ENCODE measurements at regions not wholly inside any gene's neighbourhood (a gene's known extent, or its start where the extent isn't known, plus 50 kb on each side); places are given as distances from the start of the nearest gene placed in this dataset.

GRCh38 chr15:95368755-95369601 is 961.5 kb upstream of the NR2F2 start:
- DNase-seq (ENCODE audit: low read depth in 2 of 2) = no peak

- no peak for DNase-seq (ENCODE audit: low read depth in 2 of 2)
Measured at GRCh38 chr15:95370291-95370690, 960.2 kb upstream of the NR2F2 start.

- no peak for DNase-seq (ENCODE audit: low read depth in 2 of 2)
Measured at GRCh38 chr15:95371664-95372063, 958.8 kb upstream of the NR2F2 start.

- DNase-seq (ENCODE audit: low read depth in 2 of 2) = no peak
Measured at GRCh38 chr15:95375281-95375680, 955.2 kb upstream of the NR2F2 start.

GRCh38 chr15:95377258-95377852 is 953.1 kb upstream of the NR2F2 start:
- DNase-seq (ENCODE audit: low read depth in 2 of 2) = no peak

GRCh38 chr15:95394186-95395067 is 936.1 kb upstream of the NR2F2 start:
- no peak for DNase-seq (ENCODE audit: low read depth in 2 of 2)

- DNase-seq (ENCODE audit: low read depth in 2 of 2) = no peak
Measured at GRCh38 chr15:95400428-95400827, 930.1 kb upstream of the NR2F2 start.

GRCh38 chr15:95401587-95401986 is 928.9 kb upstream of the NR2F2 start:
- DNase-seq (ENCODE audit: low read depth in 2 of 2) = no peak

GRCh38 chr15:95405447-95405846 is 925.1 kb upstream of the NR2F2 start:
- no peak for DNase-seq (ENCODE audit: low read depth in 2 of 2)

GRCh38 chr15:95407534-95407933 is 923.0 kb upstream of the NR2F2 start:
- no peak for DNase-seq (ENCODE audit: low read depth in 2 of 2)

GRCh38 chr15:95409211-95409610 is 921.3 kb upstream of the NR2F2 start:
- DNase-seq (ENCODE audit: low read depth in 2 of 2) = no peak

GRCh38 chr15:95409626-95410310 is 920.7 kb upstream of the NR2F2 start:
- DNase-seq (ENCODE audit: low read depth in 2 of 2) = no peak

GRCh38 chr15:95410757-95411156 is 919.7 kb upstream of the NR2F2 start:
- DNase-seq (ENCODE audit: low read depth in 2 of 2) = no peak

- DNase-seq (ENCODE audit: low read depth in 2 of 2) = no peak
Measured at GRCh38 chr15:95416576-95416975, 913.9 kb upstream of the NR2F2 start.

GRCh38 chr15:95417761-95418160 is 912.7 kb upstream of the NR2F2 start:
- no peak for DNase-seq (ENCODE audit: low read depth in 2 of 2)

- DNase-seq (ENCODE audit: low read depth in 2 of 2) = no peak
Measured at GRCh38 chr15:95422255-95422654, 908.2 kb upstream of the NR2F2 start.

- DNase-seq (ENCODE audit: low read depth in 2 of 2) = no peak
Measured at GRCh38 chr15:95425859-95426258, 904.6 kb upstream of the NR2F2 start.

GRCh38 chr15:95429345-95429744 is 901.2 kb upstream of the NR2F2 start:
- DNase-seq (ENCODE audit: low read depth in 2 of 2) = no peak

GRCh38 chr15:95431518-95431917 is 899.0 kb upstream of the NR2F2 start:
- DNase-seq (ENCODE audit: low read depth in 2 of 2) = no peak

GRCh38 chr15:95432878-95433405 is 897.6 kb upstream of the NR2F2 start:
- no peak for DNase-seq (ENCODE audit: low read depth in 2 of 2)

- no peak for DNase-seq (ENCODE audit: low read depth in 2 of 2)
Measured at GRCh38 chr15:95439922-95440376, 890.6 kb upstream of the NR2F2 start.

Measured in activated CD4-positive, alpha-beta T cell treated with anti-CD3 and anti-CD28 coated beads for 24 hours (primary cell).